Transverse colon (tissue), 4 donors: ENCODE measurements at regions not wholly inside any gene's neighbourhood (a gene's known extent, or its start where the extent isn't known, plus 50 kb on each side); places are given as distances from the start of the nearest gene placed in this dataset.
"Not testable (repeated sequence)": the region's sequence is repeated elsewhere in the genome, so short reads cannot be mapped to it uniquely, and the experiment has no call there.

Source experiments
- DNase-seq: peaks from one replicate; pipeline ENCODE4 v3.0.0-alpha.2; 2019
- H3K27ac ChIP-seq, 4 donors: fragments of 200-600 bp; sonication (generic); 2 replicates each; pipeline ENCODE4 v1.5.1; 2016 to 2018; ENCODE audit warnings: inconsistent platforms in 4 of 4
- H3K27me3 ChIP-seq: fragments of 200-600 bp; sonication (generic); 2 replicates; pipeline ENCODE4 v1.5.1; 2017; ENCODE audit warnings: inconsistent platforms
- H3K36me3 ChIP-seq, 4 donors: fragments of 200-600 bp; sonication (generic); 2 replicates each; pipeline ENCODE4 v1.5.1; 2017 to 2019; ENCODE audit warnings: inconsistent platforms in 4 of 4
- H3K4me1 ChIP-seq, 4 donors: fragments of 200-600 bp; sonication (generic); 2 replicates each; pipeline ENCODE4 v1.5.1; 2017 to 2020; ENCODE audit warnings: inconsistent platforms in 4 of 4
- H3K4me3 ChIP-seq, 4 donors: fragments of 200-600 bp; sonication (generic); 1 replicate in 1 of 4; 2 replicates in 3 of 4; pipeline versions ENCODE4 v1.5.1 to v1.6.1; 2017 to 2019; ENCODE audit warnings: inconsistent platforms in 4 of 4
- H3K9me3 ChIP-seq, 2 donors: fragments of 200-600 bp; sonication (generic); 2 replicates each; pipeline ENCODE4 v1.5.1; 2017 to 2019; ENCODE audit warnings: inconsistent platforms in 2 of 2
- EP300 ChIP-seq: sonication (generic); formaldehyde crosslinking; IDR thresholded peaks from one replicate; pipeline ENCODE4 v1.6.1; 2017; ENCODE audit warnings: antibody characterized with exemption, low read depth
- POLR2A ChIP-seq: fragments of 450-650 bp; IDR thresholded peaks from one replicate; pipeline ENCODE4 v1.6.1; 2016; ENCODE audit warnings: antibody characterized with exemption, mild to moderate bottlenecking, moderate library complexity
- POLR2AphosphoS5 ChIP-seq, 3 donors: sonication (generic); formaldehyde crosslinking; IDR thresholded peaks; one replicate each; pipeline ENCODE4 v1.6.1; 2016; ENCODE audit warnings: antibody characterized with exemption in 3 of 3
- WGBS, 2 donors: methylation state at CpG; one replicate each; pipeline ENCODE4 v1.1.5; 2018; ENCODE audit warnings: low coverage in 1 of 2; 5-methylcytosine and 5-hydroxymethylcytosine counted together
- in situ Hi-C, 4 donors: fragments of 200-750 bp; cut with MboI; loops; one replicate each; pipeline versions ENCODE4 v1.15.0 to v1.15.1; 2017; ENCODE audit warnings: low sequenced_read_pairs in 3 of 4, low pct_ligation_motif_present in 1 of 4, low pct_unique_long_range_greater_than_20kb in 1 of 4
- intact Hi-C: fragments of 100-400 bp; cut with DNase I; formaldehyde crosslinking; loops from one replicate; pipeline ENCODE4 v1.15.1; 2023; ENCODE audit warnings: low total_unique reads
- TF ChIP-seq, protein P1 (sequence below), 5 experiments: fragments of 200-600 bp in 3 of 5; fragments of 450-650 bp in 2 of 5; sonication (generic) in 3 of 5; IDR thresholded peaks; 1 replicate in 2 of 5; 2 replicates in 3 of 5; pipeline ENCODE4 v1.5.1; 2016 to 2017; ENCODE audit warnings: antibody characterized with exemption in 5 of 5, inconsistent platforms in 3 of 5, mild to moderate bottlenecking in 2 of 5, moderate library complexity in 1 of 5

DNA sequence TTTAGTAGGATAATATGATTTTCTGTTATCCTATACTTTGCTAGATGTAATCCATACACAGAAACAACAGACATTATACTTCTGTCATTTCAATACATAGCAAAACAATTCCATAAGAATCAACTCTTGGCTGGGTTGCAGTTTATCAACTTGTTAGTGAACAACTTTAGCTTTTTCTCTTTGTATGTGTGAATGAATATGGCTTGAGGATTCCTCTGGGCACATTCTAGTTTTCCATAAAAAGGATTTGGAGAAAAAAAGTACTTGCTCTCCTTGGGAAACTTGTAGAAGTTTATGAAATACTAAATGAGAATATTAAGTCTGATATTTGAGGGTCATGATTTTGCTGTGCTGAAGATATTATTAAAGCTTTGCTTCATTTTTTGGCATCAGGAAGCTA lies 210.7 kb upstream of the GIMD1 start:
- Histone ChIP-seq H3K27me3 (no peaks in the 10 kb centered on the region), H3K4me3 (no peak overlapping the region), H3K9me3 (no peaks in the 10 kb centered on the region), H3K4me1 (peaks cover 0 to 17% (median 8%) of the 10 kb centered on the region in 4 donors), H3K36me3 (no peaks in the 10 kb centered on the region), H3K27ac (no peak overlapping the region)
- DNase-seq, result no peak
- intact Hi-C loops (no loop called here), in situ Hi-C loops (no loop called here)
- TF ChIP-seq, protein P1, sequence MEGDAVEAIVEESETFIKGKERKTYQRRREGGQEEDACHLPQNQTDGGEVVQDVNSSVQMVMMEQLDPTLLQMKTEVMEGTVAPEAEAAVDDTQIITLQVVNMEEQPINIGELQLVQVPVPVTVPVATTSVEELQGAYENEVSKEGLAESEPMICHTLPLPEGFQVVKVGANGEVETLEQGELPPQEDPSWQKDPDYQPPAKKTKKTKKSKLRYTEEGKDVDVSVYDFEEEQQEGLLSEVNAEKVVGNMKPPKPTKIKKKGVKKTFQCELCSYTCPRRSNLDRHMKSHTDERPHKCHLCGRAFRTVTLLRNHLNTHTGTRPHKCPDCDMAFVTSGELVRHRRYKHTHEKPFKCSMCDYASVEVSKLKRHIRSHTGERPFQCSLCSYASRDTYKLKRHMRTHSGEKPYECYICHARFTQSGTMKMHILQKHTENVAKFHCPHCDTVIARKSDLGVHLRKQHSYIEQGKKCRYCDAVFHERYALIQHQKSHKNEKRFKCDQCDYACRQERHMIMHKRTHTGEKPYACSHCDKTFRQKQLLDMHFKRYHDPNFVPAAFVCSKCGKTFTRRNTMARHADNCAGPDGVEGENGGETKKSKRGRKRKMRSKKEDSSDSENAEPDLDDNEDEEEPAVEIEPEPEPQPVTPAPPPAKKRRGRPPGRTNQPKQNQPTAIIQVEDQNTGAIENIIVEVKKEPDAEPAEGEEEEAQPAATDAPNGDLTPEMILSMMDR (IDR thresholded peaks at IDR 0.05), result no peak
- TF ChIP-seq POLR2AphosphoS5 (IDR thresholded peaks at IDR 0.05) (no peak), EP300 (no peak), POLR2A (no peak)

DNA sequence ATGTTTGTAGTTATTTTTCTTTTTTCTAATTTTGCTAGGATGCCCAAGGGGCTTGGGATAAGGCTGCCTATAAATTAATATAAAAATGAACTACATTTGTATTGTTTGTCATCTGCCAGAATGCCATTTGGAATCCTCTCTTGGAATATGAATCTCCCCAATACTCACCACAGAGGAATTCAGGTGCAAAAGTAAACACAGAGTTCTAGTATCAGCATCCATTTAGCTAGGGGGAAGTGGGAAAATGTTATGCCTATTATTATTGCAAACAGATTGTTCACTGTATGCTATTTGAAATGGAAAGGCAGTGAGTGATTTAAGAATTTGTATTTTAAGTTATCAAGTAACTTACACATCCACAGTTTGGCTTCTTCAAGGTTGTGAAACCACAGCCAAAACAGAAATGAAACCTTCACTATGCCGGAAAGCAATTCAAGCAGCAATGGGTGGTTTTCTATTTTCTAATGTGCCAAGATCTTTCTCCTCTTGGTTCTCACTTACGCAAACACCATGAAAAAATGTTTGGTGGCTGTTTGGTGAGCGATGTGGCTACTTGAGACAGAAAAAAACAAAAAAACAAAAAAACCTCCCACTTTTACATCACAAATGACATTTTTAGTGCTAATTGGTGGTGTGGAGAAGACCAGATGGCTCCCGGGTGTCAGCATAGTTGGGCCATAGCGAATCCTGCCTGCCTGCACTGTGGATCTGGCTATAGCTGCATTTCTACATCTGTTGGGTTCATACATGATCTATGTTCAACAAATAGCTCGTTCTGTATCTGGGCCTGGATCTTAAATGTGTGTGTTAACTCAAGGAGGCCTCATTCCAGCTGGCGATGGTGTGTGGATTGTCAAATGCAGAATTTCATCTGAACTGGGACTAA lies 200.8 kb upstream of the GIMD1 start:
- intact Hi-C loops, result no loop called here
- no peak for DNase-seq

DNA sequence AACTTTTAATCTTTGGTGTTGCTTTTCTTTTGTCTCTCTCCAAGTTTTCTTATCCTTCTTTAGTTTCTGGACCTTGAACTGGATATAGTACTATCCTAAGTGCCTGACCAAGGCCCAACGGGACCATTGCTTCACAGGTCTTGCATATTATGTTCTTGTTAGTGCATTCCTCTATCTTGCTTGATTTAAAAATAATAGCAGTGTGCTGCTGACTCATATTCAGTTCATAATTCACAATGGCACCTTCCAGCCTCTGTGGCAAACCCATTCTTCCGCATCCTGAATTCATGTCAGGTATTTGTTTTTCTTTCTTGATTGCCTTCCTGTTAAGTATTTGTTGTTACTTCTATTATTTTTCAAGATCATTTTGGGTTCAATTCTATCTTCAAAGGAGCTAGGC lies 197.1 kb upstream of the GIMD1 start:
- TF ChIP-seq, protein P1 (IDR thresholded peaks at IDR 0.05), result no peak
- TF ChIP-seq POLR2A (no peak), POLR2AphosphoS5 (IDR thresholded peaks at IDR 0.05) (no peak), EP300 (no peak)
- Histone ChIP-seq H3K9me3 (no peaks in the 10 kb centered on the region), H3K36me3 (no peaks in the 10 kb centered on the region), H3K4me3 (no peak overlapping the region), H3K4me1 (no peaks in the 10 kb centered on the region), H3K27ac (no peak overlapping the region), H3K27me3 (no peaks in the 10 kb centered on the region)
- in situ Hi-C loops (no loop called here), intact Hi-C loops (no loop called here)
- 61 to 82% methylated on average over 2 of the region's 2 CpGs for WGBS, 2 donors
- no peak for DNase-seq

More for the DNA sequence above, 200.8 kb upstream of the GIMD1 start:
- in situ Hi-C loops, result no loop called here
- Histone ChIP-seq H3K4me3 (no peak overlapping the region), H3K27ac (no peak overlapping the region), H3K36me3 (no peaks in the 10 kb centered on the region), H3K27me3 (no peaks in the 10 kb centered on the region), H3K4me1 (no peaks in the 10 kb centered on the region), H3K9me3 (no peaks in the 10 kb centered on the region)
- TF ChIP-seq, protein P1 (IDR thresholded peaks at IDR 0.05), result no peak
- no peak for TF ChIP-seq EP300
- no peak for TF ChIP-seq POLR2AphosphoS5 (IDR thresholded peaks at IDR 0.05)
- no peak for TF ChIP-seq POLR2A
- WGBS, 2 donors, result 70 to 81% methylated on average over 6 to 7 of the region's 7 CpGs

DNA sequence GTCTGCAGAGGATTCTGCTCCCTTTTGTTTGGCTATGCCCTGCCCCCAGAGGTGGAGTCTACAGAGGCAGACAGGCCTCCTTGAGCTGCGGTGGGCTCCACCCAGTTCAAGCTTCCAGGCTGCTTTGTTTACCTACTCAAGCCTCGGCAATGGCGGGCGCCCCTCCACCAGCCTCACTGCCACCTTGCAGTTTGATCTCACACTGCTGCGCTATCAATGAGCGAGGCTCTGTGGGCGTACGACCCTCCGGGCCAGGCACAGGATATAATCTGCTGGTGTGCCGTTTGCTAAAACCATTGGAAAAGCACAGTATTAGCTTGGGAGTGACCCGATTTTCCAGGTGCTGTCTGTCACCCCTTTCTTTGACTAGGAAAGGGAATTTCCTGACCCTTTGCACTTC lies 195.1 kb upstream of the GIMD1 start:
- DNase-seq, in situ Hi-C loops, H3K9me3 ChIP-seq: not testable (repeated sequence)

More for the DNA sequence above, 195.1 kb upstream of the GIMD1 start:
- H3K27ac ChIP-seq, intact Hi-C loops, H3K4me3 ChIP-seq, H3K36me3 ChIP-seq, H3K27me3 ChIP-seq, H3K4me1 ChIP-seq: not testable (repeated sequence)
- 81% methylated on average over 11 of the region's 11 CpGs; no CpG with 5 or more reads in 1 of the 2 donors for WGBS, 2 donors
